HFFc6 (cell line): ENCODE measurements at regions not wholly inside any gene's neighbourhood (a gene's known extent, or its start where the extent isn't known, plus 50 kb on each side); places are given as distances from the start of the nearest gene placed in this dataset.

Source experiments
- DNase-seq: peaks from one replicate; pipeline ENCODE4 v3.0.0-alpha.2; 2018
- H3K27ac Mint-ChIP-seq: 2 replicates; pipeline ENCODE4 v1.8.0; 2020; ENCODE audit warnings: mild to moderate bottlenecking, mixed read lengths
- H3K27me3 Mint-ChIP-seq: 2 replicates; pipeline ENCODE4 v1.8.0; 2021; ENCODE audit warnings: mild to moderate bottlenecking, moderate library complexity, mixed read lengths; ENCODE audit not compliant: insufficient read depth
- H3K36me3 Mint-ChIP-seq: 2 replicates; pipeline ENCODE4 v1.8.0; 2021; ENCODE audit warnings: low read depth, mixed read lengths
- H3K4me1 Mint-ChIP-seq: 2 replicates; pipeline ENCODE4 v1.8.0; 2020; ENCODE audit warnings: low read depth, mixed read lengths
- H3K4me3 Mint-ChIP-seq: 2 replicates; pipeline ENCODE4 v1.8.0; 2020; ENCODE audit warnings: mild to moderate bottlenecking, moderate library complexity, mixed read lengths
- H3K9me3 Mint-ChIP-seq: 2 replicates; pipeline ENCODE4 v1.8.0; 2020; ENCODE audit warnings: mild to moderate bottlenecking, mixed read lengths
- CTCF ChIP-seq: fragments of 200-600 bp; sonication (generic); IDR thresholded peaks from 2 replicates; pipeline ENCODE4 v1.5.0; 2021; ENCODE audit warnings: antibody characterized with exemption, mild to moderate bottlenecking

- Mint-ChIP-seq H3K36me3 (no peaks in the 10 kb centered on the region; the same call in 1 of the 2 replicates), H3K27ac (no peak overlapping the region), H3K4me3 (no peak overlapping the region), H3K9me3 (no peaks in the 10 kb centered on the region), H3K27me3 (peaks cover 17% of the 10 kb centered on the region), H3K4me1 (peaks cover 48% of the 10 kb centered on the region)
- no peak for DNase-seq
- no peak for TF ChIP-seq CTCF
These were observed 65.9 kb downstream of the UCHL1 start for GRCh38 chr4:41322617-41323016.

- no peak for TF ChIP-seq CTCF
- no peak for DNase-seq
- H3K4me3 Mint-ChIP-seq: no peak overlapping the region
- H3K27me3 Mint-ChIP-seq: peaks cover 20% of the 10 kb centered on the region
- no peaks in the 10 kb centered on the region for H3K9me3 Mint-ChIP-seq
- H3K27ac Mint-ChIP-seq: peak overlapping the region; percentile 44; the same call in 1 of the 2 replicates
- H3K36me3 Mint-ChIP-seq: no peaks in the 10 kb centered on the region; the same call in 1 of the 2 replicates
- H3K4me1 Mint-ChIP-seq: peaks cover 48% of the 10 kb centered on the region
These were observed 66.5 kb downstream of the UCHL1 start for GRCh38 chr4:41323179-41323578.

GRCh38 chr4:41323706-41324105, 67.0 kb downstream of the UCHL1 start:
- Mint-ChIP-seq H3K27ac (peak overlapping the region; percentile 44; the same call in 1 of the 2 replicates), H3K4me1 (peaks cover 45% of the 10 kb centered on the region), H3K9me3 (no peaks in the 10 kb centered on the region), H3K36me3 (no peaks in the 10 kb centered on the region; the same call in 1 of the 2 replicates), H3K4me3 (no peak overlapping the region), H3K27me3 (peaks cover 20% of the 10 kb centered on the region)
- peak; percentile 3 for DNase-seq
- no peak for TF ChIP-seq CTCF

GRCh38 chr4:41324861-41325260, 68.1 kb downstream of the UCHL1 start:
- no peak overlapping the region for H3K27ac Mint-ChIP-seq
- no peaks in the 10 kb centered on the region; the same call in 1 of the 2 replicates for H3K36me3 Mint-ChIP-seq
- TF ChIP-seq CTCF: no peak
- H3K27me3 Mint-ChIP-seq: peaks cover 20% of the 10 kb centered on the region
- H3K9me3 Mint-ChIP-seq: no peaks in the 10 kb centered on the region
- peaks cover 33% of the 10 kb centered on the region for H3K4me1 Mint-ChIP-seq
- no peak for DNase-seq
- H3K4me3 Mint-ChIP-seq: no peak overlapping the region

GRCh38 chr4:41325901-41326300, 69.2 kb downstream of the UCHL1 start:
- Mint-ChIP-seq H3K9me3 (no peaks in the 10 kb centered on the region), H3K27me3 (peaks cover 20% of the 10 kb centered on the region), H3K4me3 (no peak overlapping the region), H3K27ac (no peak overlapping the region), H3K4me1 (peaks cover 35% of the 10 kb centered on the region), H3K36me3 (no peaks in the 10 kb centered on the region; the same call in 1 of the 2 replicates)
- TF ChIP-seq CTCF: no peak
- no peak for DNase-seq

- no peaks in the 10 kb centered on the region for H3K9me3 Mint-ChIP-seq
- H3K27ac Mint-ChIP-seq: no peak overlapping the region
- peaks cover 20% of the 10 kb centered on the region for H3K27me3 Mint-ChIP-seq
- H3K4me3 Mint-ChIP-seq: no peak overlapping the region
- no peak for TF ChIP-seq CTCF
- DNase-seq: no peak
- H3K36me3 Mint-ChIP-seq: no peaks in the 10 kb centered on the region; the same call in 1 of the 2 replicates
- H3K4me1 Mint-ChIP-seq: peaks cover 44% of the 10 kb centered on the region
These were observed 70.0 kb downstream of the UCHL1 start for GRCh38 chr4:41326776-41327175.
